PC-3 (cell line): ENCODE measurements at regions not wholly inside any gene's neighbourhood (a gene's known extent, or its start where the extent isn't known, plus 50 kb on each side); places are given as distances from the start of the nearest gene placed in this dataset.

Experiments used
- ATAC-seq: fragments of 200-7000 bp; cut with Tn5 transposase; 2 replicates; pipeline ENCODE4 v1.9.1; 2020; ENCODE audit warnings: mild to moderate bottlenecking, moderate library complexity
- BruUV-seq: library from RNA; stranded (reverse); fragments of 400-500 nt; replicated peaks from 2 replicates; lab custom pipeline; 2021; lab: Mats Ljungman, UMichigan
- CTCF ChIA-PET: fragments of 300-600 bp; sonication (Branson Sonifier 250); formaldehyde crosslinking; loops from one replicate; lab custom pipeline; 2022; ENCODE audit warnings: antibody characterized with exemption; lab: Charles Lee
- POLR2A ChIA-PET: fragments of 300-600 bp; sonication (Branson Sonifier 250); formaldehyde crosslinking; loops from one replicate; lab custom pipeline; 2022; ENCODE audit warnings: antibody characterized with exemption; ENCODE audit not compliant: unreplicated experiment; lab: Charles Lee
- DNase-seq: peaks from one replicate; pipeline ENCODE4 v3.0.0-alpha.2; 2015
- H2AFZ ChIP-seq: fragments of 300-600 bp; sonication (generic); 2 replicates; pipeline ENCODE4 v1.6.0; 2016; ENCODE audit warnings: antibody characterized with exemption, low read length
- H3F3A ChIP-seq: fragments of 300-600 bp; sonication (generic); one replicate; pipeline ENCODE4 v1.6.0; 2017; ENCODE audit warnings: antibody characterized with exemption, low read length, control low read depth, mild to moderate bottlenecking; ENCODE audit not compliant: unreplicated experiment
- H3K27ac ChIP-seq: fragments of 300-600 bp; sonication (generic); 2 replicates; pipeline ENCODE4 v1.5.1; 2016; ENCODE audit warnings: mild to moderate bottlenecking, low read length
- H3K27me3 ChIP-seq: fragments of 300-600 bp; sonication (generic); 2 replicates; pipeline ENCODE4 v1.6.1; 2016; ENCODE audit warnings: low read length, mixed read lengths
- H3K36me3 ChIP-seq: fragments of 300-600 bp; sonication (generic); 2 replicates; pipeline ENCODE4 v1.6.1; 2016; ENCODE audit warnings: low read depth, mixed run types, low read length, mixed read lengths
- H3K4me1 ChIP-seq: fragments of 300-600 bp; sonication (generic); 2 replicates; pipeline ENCODE4 v1.5.1; 2016; ENCODE audit warnings: low read length; ENCODE audit not compliant: insufficient read depth
- H3K4me2 ChIP-seq: fragments of 300-600 bp; sonication (generic); 2 replicates; pipeline ENCODE4 v1.6.0; 2016; ENCODE audit warnings: low read length
- H3K4me3 ChIP-seq: fragments of 300-600 bp; sonication (generic); 2 replicates; pipeline ENCODE4 v1.5.1; 2016; ENCODE audit warnings: mild to moderate bottlenecking, low read length, mixed read lengths
- H3K79me2 ChIP-seq: fragments of 300-600 bp; sonication (generic); 2 replicates; pipeline ENCODE4 v1.6.1; 2017; ENCODE audit warnings: low read length, mixed read lengths
- H3K9ac ChIP-seq: fragments of 300-600 bp; sonication (generic); 2 replicates; pipeline ENCODE4 v1.6.0; 2016; ENCODE audit warnings: mild to moderate bottlenecking, low read length
- H3K9me2 ChIP-seq: fragments of 300-600 bp; sonication (generic); replicated peaks from 2 replicates; pipeline ENCODE4 v1.6.1; 2016; ENCODE audit warnings: mixed run types, low read length, mixed read lengths
- H3K9me3 ChIP-seq: fragments of 300-600 bp; sonication (generic); 2 replicates; pipeline ENCODE4 v1.6.1; 2016; ENCODE audit warnings: low read length, mixed read lengths
- H4K20me1 ChIP-seq: fragments of 300-600 bp; sonication (generic); 2 replicates; pipeline ENCODE4 v1.6.1; 2016; ENCODE audit warnings: low read length, mixed read lengths
- EZH2 ChIP-seq: fragments of 300-600 bp; sonication (generic); IDR thresholded peaks from one replicate; pipeline ENCODE4 v1.6.1; 2017; ENCODE audit warnings: antibody characterized with exemption, mild to moderate bottlenecking, low read length; ENCODE audit not compliant: unreplicated experiment
- EZH2phosphoT487 ChIP-seq: fragments of 300-600 bp; sonication (generic); IDR thresholded peaks from 2 replicates; pipeline ENCODE4 v1.6.1; 2018; ENCODE audit warnings: mild to moderate bottlenecking, antibody characterized with exemption, low read length, borderline replicate concordance
- intact Hi-C: fragments of 100-400 bp; cut with micrococcal nuclease; formaldehyde crosslinking; loops from 2 replicates; pipeline ENCODE4 v1.9.0; 2023
- TF ChIP-seq, protein P1 (sequence below): fragments of 300-600 bp; sonication (generic); conservative IDR thresholded peaks from 2 replicates; pipeline ENCODE4 v1.5.1; 2017; ENCODE audit warnings: antibody characterized with exemption, low read depth, mild to moderate bottlenecking, low read length

DNA sequence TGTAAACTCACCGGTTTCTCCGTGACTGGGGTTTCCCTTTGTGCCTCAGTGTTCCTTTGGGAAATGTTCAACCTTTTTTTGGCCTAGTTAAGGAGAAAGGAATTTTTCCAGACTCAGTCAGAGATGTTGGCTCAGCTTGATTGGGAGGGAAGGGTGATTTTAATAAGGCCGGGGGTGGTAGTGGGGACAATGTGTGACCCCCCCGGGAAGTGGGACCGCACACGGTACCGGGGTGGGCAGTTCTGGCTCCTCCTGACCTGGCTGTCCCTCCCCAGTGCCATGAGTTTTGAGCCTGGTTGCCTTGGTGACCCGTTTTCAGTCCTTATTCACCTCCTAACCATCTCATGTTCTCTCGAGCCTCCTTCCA lies 132.7 kb downstream of the SNX5 start:
- no peak for DNase-seq
- Histone ChIP-seq H3K9ac (no peak overlapping the region), H3K27ac (peak overlapping the region; percentile 53; the same call in 1 of the 2 replicates), H4K20me1 (no peaks in the 10 kb centered on the region), H3K27me3 (no peaks in the 10 kb centered on the region), H3K9me2 (no peaks in the 10 kb centered on the region), H2AFZ (no peak overlapping the region), H3K9me3 (no peaks in the 10 kb centered on the region), H3K4me2 (no peak overlapping the region), H3F3A (peaks cover 8% of the 10 kb centered on the region), H3K4me1 (peaks cover 28% of the 10 kb centered on the region), H3K36me3 (no peaks in the 10 kb centered on the region), H3K79me2 (no peaks in the 10 kb centered on the region), H3K4me3 (no peak overlapping the region)
- ChIA-PET CTCF (no interaction called here), POLR2A (no interaction called here)
- TF ChIP-seq EZH2phosphoT487 (no peak), EZH2 (no peak)
- TF ChIP-seq, protein P1, sequence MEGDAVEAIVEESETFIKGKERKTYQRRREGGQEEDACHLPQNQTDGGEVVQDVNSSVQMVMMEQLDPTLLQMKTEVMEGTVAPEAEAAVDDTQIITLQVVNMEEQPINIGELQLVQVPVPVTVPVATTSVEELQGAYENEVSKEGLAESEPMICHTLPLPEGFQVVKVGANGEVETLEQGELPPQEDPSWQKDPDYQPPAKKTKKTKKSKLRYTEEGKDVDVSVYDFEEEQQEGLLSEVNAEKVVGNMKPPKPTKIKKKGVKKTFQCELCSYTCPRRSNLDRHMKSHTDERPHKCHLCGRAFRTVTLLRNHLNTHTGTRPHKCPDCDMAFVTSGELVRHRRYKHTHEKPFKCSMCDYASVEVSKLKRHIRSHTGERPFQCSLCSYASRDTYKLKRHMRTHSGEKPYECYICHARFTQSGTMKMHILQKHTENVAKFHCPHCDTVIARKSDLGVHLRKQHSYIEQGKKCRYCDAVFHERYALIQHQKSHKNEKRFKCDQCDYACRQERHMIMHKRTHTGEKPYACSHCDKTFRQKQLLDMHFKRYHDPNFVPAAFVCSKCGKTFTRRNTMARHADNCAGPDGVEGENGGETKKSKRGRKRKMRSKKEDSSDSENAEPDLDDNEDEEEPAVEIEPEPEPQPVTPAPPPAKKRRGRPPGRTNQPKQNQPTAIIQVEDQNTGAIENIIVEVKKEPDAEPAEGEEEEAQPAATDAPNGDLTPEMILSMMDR, result no peak
- BruUV-seq, result no TSS peak
- no peak for ATAC-seq
- intact Hi-C loops, result no loop called here

DNA sequence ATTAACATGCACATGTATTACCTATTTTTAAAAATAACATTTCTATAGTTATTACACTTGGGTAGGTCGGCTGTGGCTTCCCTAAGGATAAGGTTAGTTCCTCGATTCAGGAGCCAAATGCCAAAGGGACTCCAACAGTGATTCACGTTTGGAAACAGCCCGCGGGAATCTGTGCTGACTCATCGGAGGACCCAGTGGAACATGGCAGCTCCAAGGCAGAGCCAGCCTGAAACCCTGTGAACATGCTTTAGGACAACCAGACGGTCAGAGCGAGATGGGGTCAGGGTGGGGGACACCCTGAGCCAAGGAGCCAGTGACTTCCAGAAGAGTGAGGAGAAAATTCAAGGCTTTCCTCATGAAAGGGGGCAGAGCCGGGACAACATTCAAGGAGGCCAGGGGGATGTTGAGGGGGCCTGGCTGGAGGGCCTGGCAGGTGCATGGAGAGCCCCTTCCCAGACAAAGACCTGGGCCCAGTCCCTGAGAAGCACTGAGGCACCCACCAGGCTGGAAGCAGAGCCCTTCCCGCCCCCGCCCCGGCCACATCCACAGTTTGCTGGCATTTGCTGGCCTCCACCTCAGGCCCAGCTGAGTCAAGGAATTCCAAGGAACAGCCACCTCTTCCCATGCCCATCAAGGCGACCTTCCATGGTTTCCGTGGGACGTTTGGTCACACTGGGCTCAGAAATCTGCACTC lies 133.2 kb downstream of the SNX5 start:
- no TSS peak for BruUV-seq
- POLR2A ChIA-PET, result no interaction called here
- Histone ChIP-seq H3F3A (peaks cover 8% of the 10 kb centered on the region), H2AFZ (peak overlapping the region; percentile 86), H3K9ac (peak overlapping the region; percentile 39), H3K27ac (peak overlapping the region; percentile 53), H4K20me1 (no peaks in the 10 kb centered on the region), H3K9me3 (no peaks in the 10 kb centered on the region), H3K27me3 (no peaks in the 10 kb centered on the region), H3K4me3 (no peak overlapping the region), H3K4me2 (peak overlapping the region; percentile 47), H3K4me1 (peaks cover 28% of the 10 kb centered on the region), H3K9me2 (no peaks in the 10 kb centered on the region), H3K36me3 (no peaks in the 10 kb centered on the region), H3K79me2 (no peaks in the 10 kb centered on the region)
- TF ChIP-seq, protein P1, result no peak
- TF ChIP-seq EZH2phosphoT487, result no peak
- TF ChIP-seq EZH2, result no peak
- CTCF ChIA-PET, result no interaction called here
- DNase-seq (peak; percentile 97), ATAC-seq (peak; percentile 97)
- intact Hi-C loops, result no loop called here

DNA sequence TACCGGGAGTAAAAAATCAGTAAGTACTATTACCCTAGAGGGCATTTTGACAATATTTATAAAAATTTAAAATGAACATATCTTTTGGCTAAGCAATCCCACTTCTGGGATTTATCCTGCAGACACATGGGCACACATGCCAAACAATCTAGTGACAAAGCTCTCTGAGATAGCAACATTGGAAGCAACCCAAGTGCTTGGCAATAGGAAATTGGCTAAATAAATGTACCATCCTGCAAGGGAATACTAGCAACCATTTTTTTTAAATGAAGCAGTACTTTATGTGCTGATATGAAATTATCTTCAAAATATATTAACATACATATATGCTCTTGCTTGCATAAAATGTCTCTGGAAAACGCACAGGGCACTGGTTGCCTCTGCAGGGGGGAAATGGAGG lies 133.8 kb downstream of the SNX5 start:
- ChIA-PET POLR2A (no interaction called here), CTCF (no interaction called here)
- no peaks in the 10 kb centered on the region for H3K79me2 ChIP-seq
- peaks cover 28% of the 10 kb centered on the region for H3K4me1 ChIP-seq
- peak overlapping the region; percentile 53 for H3K27ac ChIP-seq
- DNase-seq, result peak; percentile 26
- H3K4me2 ChIP-seq, result peak overlapping the region; percentile 47
- BruUV-seq, result no TSS peak
- H3K9me3 ChIP-seq, result no peaks in the 10 kb centered on the region
- no peak overlapping the region for H3K4me3 ChIP-seq
- H3K27me3 ChIP-seq, result no peaks in the 10 kb centered on the region
- no peaks in the 10 kb centered on the region for H3K9me2 ChIP-seq
- peaks cover 8% of the 10 kb centered on the region for H3F3A ChIP-seq
- peak overlapping the region; percentile 86; the same call in 1 of the 2 replicates for H2AFZ ChIP-seq
- no peak overlapping the region for H3K9ac ChIP-seq
- H4K20me1 ChIP-seq, result no peaks in the 10 kb centered on the region
- intact Hi-C loops, result no loop called here
- TF ChIP-seq EZH2 (no peak), EZH2phosphoT487 (no peak)
- TF ChIP-seq, protein P1, result no peak
- no peaks in the 10 kb centered on the region for H3K36me3 ChIP-seq
- no peak for ATAC-seq
